NCI-H146 (cell line): ENCODE measurements at regions not wholly inside any gene's neighbourhood (a gene's known extent, or its start where the extent isn't known, plus 50 kb on each side); places are given as distances from the start of the nearest gene placed in this dataset.

ENCODE experiments used
- DNase-seq: peaks from one replicate; lab custom pipeline; 2025; lab: John Stamatoyannopoulos, UW

DNA sequence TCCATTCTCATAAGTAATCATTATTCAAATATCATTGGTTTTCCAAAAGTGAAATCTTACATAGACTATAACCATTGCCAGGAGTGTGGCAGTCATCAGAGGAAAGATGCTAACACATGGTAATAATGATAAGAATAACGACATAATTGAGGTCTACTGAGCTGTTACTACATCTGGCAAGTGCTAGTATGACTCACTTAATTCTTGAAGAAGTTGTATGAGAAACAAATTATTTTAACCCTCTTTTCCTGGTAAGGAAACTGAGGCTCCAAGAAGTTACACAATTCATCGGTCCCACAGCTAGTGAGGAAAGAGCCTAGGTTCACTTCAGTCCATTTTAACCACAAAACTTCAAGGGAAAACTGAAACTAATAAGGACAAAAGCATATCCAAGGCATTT, 335.6 kb upstream of the BTBD3 start:
- no peak for DNase-seq

DNA sequence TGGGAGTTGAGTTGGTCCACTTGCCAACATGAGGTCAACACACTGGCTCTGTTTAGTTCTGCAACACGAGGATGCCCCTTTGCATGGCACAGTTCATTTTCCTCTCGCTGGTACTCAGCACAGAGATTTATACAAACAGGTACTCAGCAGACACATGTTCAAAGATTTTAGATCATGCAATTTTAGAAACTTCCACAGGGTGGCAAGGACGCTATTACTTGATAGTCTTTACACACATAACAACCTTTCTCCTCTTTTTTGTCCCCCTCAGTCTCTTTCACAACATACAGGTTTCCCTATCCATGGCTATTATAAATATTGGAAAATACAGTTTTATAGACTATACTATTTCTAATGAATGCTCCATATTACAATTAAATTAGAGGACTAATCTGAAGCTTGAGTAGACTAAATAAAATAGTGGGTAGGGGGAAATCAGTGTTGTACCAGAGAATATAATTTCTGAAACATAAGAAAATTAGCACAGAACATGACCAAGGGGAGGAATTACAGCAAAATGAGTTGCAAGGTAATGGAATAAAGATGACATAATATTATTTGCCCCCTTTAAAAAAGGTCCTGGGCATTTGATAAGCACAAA, 331.8 kb upstream of the BTBD3 start:
- peak; percentile 75 for DNase-seq

DNA sequence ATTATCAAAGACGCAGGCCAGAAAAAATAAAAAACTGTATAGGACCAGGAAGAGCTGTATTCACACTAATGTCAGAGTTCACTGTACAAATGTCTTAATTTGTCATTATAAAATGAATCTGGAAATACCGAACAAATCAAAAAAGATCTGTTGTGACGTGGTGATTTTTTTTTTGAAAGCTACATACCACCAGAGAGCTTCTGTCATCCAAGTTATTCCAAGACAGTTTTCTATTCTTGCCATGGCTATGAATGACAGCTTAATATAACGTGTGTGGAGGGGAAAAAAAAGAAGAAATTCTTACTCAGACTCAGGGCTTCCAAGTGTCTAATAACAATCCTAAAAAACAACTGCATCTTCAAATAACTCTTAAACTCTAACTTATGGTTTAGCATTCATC, 328.8 kb upstream of the BTBD3 start:
- DNase-seq = no peak

DNA sequence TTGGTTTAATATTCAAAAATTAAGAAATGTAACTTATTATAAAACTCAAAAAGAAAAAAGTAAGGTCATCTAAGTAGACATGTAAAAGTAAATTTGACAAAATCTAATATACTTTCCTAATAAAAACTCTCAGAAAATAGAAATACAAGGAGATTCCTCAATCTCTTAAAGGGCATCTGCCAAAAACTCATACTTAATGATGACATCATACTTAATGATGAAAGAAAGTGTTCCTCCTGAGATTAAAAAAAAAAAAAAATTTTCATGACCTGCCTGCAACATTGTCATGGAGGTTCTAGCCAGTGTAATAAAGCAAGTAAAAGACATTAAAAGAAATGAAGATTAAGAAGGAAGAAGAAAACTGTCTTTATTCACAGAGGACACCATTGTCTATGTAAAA, 325.7 kb upstream of the BTBD3 start:
- no peak for DNase-seq

DNA sequence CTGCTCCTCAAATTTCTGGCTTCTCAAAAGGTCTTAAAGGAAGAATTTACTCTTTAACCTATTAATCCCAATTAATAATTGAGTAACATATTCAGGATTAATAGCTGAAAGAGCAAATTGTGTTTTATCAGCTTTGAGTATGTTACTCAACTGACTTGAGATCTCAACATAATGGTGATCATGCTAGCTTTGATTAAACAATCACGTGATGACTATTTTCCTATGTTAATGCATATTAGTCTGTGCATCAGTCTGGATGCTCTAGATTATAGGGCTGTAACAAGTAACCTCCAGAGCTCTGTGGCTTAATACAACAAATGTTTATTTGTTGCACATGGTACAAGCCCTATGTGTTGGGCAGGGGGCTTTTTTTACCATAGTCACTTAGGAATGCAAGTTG, 313.4 kb upstream of the BTBD3 start:
- no peak for DNase-seq

DNA sequence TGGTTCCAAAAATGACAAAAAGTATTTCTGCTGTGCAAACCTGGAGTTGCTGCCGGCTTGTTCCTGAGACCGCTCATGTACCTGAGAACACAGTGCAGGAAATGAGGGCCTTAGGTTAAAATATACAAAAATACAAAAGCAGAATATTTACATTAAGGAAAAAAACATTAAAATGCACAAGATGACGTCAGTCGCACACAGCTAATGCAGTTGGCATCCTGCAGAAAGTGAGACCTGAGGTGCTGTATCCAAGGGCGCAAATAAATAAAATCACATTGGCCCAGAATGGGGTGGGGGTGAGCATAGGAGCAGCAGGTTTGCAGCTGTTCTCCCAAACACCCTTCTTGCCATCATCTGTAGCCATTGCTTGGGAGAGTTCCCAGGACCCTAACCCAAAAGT, 310.6 kb upstream of the BTBD3 start:
- no peak for DNase-seq

DNA sequence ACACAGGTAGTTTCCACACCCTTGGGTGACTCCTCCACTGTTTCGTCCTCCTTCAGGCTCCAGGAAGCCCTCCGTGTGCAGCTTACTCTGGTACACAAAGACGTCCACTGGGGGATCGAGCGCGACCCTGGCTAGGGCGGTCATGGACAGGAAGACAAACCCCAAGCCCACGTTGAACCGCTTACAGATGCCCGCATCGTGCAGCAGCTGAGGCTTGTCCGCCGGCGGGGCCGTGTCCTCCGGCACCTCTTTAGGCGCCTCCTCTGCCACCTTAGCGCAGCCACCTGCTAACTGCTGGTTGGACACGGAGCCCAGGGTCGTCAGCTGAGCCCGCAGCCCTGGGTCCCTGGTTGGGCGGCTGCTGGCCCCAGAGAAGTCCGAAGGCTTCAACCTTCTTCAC, 309.0 kb upstream of the BTBD3 start:
- DNase-seq = no peak

DNA sequence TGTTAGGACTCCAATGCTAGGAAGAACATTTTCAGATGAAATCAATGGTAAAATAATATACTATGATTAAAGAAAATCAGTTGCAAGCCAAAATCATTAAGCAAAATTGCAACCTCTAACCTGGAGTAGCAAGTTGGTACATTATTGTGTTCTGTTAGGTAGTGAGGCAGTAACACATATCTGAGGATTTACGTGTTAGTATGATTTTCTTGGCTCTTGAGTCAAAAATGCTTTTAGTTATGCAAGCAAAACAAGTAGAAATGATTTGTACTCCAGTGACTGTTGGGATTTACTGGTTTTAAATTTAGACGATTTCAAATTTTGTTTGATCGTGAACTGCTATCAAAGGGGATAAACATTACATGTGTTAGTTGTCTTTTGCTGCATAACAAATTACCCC, 293.0 kb upstream of the BTBD3 start:
- no peak for DNase-seq

DNA sequence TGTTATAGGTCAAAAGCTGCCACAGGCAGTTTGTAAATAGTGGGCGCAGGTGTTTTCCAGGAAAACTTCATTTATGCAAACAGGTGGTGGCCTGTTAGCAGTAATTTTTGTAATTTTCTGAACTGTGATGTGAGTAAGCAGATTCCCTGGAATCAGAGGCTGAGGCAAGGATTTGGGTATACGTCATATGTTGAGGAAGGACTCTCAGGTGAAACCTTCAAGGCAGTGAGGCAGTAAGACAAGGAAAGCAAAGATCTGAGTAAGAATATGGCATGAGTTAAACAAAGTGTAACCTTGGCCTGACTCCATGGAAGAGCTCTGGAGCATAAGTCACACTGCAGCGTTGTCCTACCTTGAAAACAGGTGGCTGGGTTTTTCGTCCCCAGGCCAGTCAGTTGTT, 291.1 kb upstream of the BTBD3 start:
- peak; percentile 77 for DNase-seq

DNA sequence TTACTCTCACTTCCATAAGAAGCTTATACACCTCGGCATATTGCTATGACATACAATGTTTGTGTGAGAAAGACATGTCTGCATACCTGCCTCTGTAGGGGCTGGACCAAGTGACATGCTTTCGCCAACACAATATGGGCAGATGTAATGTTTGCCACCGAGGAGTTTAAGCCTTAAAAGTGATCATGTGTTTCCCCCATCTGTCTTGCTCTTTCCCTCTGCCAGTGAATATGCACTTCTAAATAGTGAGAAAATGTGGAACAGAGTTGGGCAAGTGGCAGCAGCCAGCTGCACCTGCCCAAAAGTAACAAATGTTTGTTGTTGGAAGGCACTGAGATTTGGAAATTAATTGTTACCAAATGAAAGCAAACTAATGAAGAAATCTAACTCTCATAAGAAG, 274.8 kb upstream of the BTBD3 start:
- no peak for DNase-seq

DNA sequence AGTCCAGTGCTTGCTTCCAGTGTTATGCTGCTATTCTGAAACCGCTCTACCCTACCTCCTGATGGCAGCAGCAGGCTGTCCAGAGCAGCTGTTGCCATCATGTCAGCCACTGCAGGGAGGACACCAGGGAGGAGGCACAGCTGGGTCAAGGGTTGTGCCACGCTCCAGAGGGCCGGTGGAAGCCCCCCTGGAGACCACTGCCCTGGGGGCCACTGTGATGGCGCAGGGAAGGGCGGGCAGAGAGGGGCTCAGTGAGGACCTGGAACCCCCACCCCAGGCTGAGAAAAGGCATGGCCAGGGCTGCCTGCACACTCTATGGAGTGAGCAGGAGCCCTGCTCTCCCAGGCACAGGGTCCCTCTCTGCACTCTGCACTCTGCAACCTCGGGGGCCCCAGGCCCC, 271.3 kb upstream of the BTBD3 start:
- no peak for DNase-seq

DNA sequence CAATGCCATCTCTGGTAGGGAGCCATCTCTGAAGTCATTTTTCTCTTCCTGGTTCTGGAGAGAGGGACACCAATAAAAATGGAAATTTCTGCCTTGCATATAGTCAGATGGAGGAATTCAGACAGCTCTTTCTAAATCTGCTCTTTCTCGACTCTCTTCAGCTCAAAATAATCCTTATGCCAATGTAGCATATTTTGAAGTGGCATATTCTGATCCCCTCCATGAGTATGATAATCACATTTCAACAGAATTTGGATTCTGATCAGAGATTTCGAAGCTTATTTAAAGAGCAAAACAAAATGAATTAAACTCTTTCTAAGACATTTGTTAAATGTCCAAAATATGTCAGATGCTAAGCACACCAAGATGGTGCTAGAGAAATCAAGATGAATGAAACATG, 267.1 kb upstream of the BTBD3 start:
- DNase-seq = no peak

DNA sequence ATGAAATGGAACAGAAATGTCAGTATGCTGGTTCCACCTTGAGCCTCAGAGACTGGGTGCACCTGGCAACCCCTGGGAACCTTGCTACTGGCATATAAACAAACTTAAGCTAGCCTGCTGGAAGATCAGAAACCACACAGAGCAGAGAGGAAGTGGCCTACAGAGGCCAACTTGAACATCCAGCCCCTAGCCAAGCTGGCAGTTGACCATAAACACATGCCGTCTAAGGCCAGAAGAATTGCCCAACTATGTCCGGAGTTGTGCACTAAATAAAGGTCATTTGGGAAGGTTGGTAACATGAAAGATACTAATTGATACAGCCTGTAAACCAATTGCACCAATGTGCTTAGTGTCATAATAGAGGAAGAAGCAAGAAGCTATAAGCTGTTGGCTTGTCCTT, 266.6 kb upstream of the BTBD3 start:
- no peak for DNase-seq

DNA sequence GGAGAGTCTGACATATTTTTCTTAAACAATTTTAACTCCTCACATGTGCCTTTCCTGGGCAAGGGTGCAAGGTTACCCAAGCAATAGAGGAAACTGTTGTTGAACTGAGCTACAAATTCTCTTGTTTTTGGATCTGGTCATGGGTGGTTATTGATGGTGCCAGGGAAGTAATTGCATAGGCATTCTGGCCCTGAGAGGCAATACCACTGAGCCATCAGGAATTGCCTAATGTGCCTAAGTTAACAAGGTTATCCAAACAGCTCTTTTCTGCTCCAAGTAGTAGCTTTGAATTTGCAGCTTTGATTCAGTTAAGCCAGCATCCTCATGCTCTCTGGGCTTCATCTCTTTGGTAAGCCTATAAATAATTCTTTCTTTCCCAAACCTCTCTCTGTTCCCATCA, 266.0 kb upstream of the BTBD3 start:
- no peak for DNase-seq

DNA sequence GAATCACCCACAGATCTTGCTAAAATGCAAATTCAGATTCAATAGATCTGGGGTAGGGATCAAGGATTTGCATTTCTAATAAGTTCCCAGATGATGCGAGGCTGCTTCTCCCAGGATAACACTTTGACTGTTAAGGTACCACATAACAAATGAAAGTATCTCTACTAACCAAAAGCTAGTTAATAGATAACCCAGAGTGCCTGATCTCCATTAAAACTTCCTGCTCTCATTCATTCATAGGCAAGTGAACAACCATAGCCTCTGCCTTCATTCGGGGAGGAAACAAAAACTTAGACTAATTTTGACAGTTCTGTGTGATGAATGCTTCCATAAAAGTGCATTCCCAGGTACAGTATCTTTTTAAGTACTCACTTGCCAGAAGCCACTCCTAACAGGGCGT, 265.6 kb upstream of the BTBD3 start:
- no peak for DNase-seq

DNA sequence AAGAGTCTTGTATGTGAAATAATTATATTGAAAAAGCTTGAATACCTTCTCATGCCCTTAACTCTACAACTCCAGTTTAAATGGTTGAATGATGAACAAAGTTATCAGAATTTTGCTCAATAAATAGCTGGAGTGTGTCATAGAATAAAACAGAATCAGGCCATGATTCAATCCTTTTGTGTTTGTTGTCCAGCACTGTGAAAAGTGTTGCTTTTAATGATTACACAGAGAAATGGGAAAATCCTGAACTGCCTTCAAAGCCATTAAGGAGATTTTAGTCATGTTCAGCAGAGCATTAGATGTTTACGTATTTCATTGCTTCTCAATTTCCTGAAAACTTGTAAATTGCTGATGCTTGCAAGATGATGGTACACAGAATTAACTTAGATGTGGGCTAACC, 262.9 kb upstream of the BTBD3 start:
- DNase-seq = no peak

DNA sequence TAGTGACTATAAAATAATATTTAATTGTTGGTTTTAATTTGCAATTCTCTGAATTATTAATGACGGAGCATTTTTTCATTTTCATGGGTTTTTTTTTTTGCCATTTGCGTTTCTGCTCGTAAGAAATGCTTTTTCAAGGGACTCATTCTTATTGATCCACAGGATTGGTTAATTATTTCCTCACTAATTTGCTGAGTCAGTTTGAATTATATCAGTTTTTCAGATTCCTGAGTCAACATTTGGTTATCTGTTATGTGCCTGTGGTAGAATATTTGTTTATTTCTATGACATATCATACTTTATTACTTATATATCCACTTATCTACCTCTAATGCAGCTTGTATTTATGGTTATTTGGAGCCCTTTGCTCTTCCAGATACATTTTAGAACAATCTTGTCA, 257.0 kb upstream of the BTBD3 start:
- DNase-seq = no peak

DNA sequence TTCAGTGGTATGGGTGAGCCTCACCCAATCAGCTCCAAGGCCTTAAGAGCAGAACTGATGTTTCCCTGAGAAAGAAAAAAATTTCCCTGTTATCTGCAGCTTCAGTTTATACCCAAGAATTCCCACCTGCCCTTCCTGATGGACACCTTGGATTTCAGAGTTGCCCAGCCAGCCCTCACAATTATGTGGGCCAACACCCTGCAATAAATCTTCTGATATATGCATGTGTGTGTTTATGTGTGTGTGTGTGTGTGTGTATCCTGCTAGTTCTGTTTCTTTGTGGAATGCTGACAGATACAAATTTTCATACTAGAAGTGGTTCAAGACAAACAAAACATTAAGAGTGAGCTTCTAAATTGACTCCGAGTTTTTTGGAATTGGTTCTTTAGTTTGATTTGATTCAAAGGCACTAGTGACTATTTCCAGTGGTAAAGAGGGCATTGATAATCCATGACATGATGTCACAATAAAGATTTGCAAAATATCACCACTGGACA, 246.6 kb upstream of the BTBD3 start:
- no peak for DNase-seq

DNA sequence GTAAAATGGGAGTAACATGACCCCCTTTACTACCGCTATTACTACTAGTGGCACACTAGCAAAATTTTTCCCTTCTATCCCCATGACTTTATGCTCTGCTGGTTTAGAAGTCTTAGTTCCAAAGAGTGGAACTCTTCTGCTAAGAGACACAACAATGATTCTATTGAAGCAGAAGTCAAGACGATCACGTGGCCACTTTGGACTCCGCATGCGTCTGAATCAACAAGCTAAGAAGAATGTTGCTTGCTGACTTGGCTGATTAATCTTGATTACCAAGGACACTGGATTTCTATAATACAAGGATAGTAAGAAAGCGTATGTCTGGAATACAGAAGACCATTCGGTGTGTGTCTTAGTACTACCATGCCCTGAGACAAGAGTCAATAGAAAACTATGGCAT, 244.7 kb upstream of the BTBD3 start:
- no peak for DNase-seq

DNA sequence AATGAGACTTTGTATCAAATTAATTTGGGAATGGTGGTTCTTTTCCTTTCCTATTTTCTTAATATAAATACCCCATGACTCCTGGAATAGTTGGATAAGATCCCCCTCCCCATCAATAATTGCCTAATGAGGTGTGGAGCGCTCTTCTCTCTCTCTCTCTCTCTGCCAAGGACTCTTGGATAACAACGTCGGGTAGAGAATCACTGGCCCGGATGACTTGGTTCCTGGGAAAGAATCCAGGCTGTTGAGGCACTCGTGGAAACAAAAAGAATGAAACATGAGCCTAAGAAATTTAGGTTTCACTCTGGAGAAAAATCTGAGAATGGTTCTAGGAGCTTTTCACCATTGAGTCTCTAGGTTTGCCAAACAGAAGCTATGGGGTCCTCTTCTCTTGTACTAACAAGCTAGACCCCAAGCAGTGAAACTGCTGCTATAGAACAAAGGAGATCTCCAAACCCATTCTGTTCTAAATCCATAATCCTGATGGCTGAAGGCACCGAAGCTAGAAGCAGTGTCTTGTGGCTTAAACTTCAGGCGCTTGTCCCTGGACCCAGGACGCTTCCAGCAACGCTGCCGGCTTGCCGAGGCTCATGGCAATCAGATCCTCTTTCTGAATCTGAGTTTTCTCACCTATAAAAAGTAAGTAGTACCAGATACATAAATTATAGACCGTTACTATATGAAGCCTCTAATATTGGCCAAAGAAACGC, 241.6 kb upstream of the BTBD3 start:
- no peak for DNase-seq

DNA sequence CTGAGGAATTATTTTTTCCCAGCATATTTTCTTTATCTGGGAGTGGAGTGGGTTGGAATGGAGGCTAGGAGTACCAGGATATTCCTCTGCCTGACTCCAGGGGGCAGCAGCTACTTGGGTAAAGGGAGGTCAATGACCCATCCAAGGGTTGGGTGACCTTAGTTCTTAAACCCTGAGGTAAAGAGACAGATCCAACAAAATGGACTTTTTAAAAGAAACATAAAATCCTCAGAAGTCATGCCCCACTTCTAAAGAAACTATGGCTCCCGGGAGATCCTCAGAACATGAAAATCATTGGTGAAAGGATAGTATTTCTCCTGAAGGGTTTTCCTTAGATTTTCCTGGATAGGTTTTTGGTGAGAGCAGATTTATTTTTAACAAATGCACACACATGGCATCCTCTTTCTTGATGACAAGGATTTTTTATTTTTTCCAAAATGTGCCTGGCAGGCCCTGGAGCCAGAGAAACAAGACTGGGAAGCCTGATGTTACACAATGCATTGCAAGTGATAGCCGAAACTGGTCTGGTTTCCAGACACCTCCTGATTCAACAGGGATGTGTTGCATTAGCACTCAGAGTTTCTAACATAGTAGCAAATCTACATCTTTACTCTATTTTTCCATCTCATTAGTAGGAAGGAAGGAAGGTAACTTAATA, 240.9 kb upstream of the BTBD3 start:
- DNase-seq = peak; percentile 76

DNA sequence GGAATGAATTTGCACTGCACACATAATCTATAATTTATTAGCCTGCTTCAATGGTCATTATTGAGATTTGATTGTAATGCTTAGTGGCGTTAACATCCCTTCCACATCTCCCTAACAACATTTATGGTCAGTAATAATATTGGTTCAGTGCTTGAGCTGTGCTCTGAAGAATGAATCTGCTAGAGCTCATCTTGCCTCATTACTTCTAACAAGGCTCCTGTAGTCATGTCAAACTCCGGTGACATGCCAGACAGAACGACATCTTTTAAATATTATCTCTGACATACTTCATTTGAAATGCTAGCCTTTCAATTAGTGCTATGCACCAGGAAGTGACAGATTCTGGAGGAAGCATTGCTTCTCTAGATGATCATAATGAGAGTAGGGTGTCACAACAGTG, 240.3 kb upstream of the BTBD3 start:
- DNase-seq = no peak

DNA sequence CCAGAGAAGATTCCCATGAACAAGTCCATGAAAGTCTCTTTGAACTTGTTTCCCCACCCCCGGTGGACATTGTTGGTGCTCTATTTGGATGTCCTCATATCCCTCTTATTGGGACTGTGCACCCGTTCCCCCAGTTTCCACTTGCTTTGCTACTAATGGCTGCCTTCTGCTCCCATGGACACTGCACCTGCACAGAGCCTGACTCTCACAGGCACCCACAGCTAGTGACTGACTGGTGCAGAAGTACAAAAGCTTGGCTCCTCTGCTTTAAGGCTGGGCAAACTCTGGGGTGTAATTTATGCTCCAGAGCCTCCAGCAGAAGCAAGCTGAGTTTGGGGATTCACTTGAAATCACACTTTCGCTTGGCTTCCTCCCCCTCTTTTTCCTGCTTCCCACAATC, 239.9 kb upstream of the BTBD3 start:
- no peak for DNase-seq

DNA sequence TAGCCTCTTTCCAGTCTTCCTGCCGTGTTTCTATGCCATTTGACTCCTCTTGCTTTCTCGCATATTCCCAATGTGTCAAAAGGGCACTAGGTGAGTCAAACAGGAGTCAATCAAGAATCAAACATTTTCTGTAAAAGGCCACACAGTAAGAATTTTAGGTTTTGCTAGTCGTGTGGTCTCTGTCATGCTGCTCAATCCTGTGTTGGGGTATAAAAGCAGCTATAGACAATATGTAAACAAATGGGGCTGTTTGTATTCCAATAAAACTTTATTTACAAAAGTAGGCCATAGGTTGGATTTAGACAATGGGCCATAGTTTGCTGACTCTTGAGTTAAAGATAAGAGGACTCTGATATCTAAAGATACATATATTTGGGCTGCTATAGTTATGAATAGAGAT, 235.4 kb upstream of the BTBD3 start:
- peak; percentile 41 for DNase-seq
